Kidney (tissue), 13 donors: ENCODE measurements at regions not wholly inside any gene's neighbourhood (a gene's known extent, or its start where the extent isn't known, plus 50 kb on each side); places are given as distances from the start of the nearest gene placed in this dataset.

Source experiments
- DNase-seq, 5 donors: peaks; one replicate each; pipeline ENCODE4 v3.0.0-alpha.2; 2013 to 2020
- FAIRE-seq: peaks from 2 replicates; lab custom pipeline; 2012; peaks lifted over from hg19 to GRCh38; lab: Jason Lieb, UNC
- H3K27ac ChIP-seq, 2 donors: one replicate each; pipeline ENCODE4 v1.7.0; 2013; ENCODE audit warnings: low read depth in 2 of 2, low read length in 2 of 2, inconsistent platforms in 1 of 2
- H3K27me3 ChIP-seq: one replicate; pipeline ENCODE4 v1.7.1; 2013; ENCODE audit warnings: low read length, inconsistent platforms; ENCODE audit not compliant: control insufficient read depth, insufficient read depth
- H3K36me3 ChIP-seq, 3 donors: one replicate each; pipeline versions ENCODE4 v1.7.0 to v1.7.1; 2013; ENCODE audit warnings: low read length in 3 of 3, control low read depth in 1 of 3, inconsistent platforms in 1 of 3; ENCODE audit not compliant: insufficient read depth in 3 of 3, control insufficient read depth in 2 of 3
- H3K4me1 ChIP-seq, 3 donors: one replicate each; pipeline versions ENCODE4 v1.7.0 to v1.7.1; 2013; ENCODE audit warnings: low read length in 3 of 3, inconsistent platforms in 1 of 3, low read depth in 1 of 3; ENCODE audit not compliant: control insufficient read depth in 2 of 3, insufficient read depth in 2 of 3
- H3K4me3 ChIP-seq, 3 donors: one replicate each; pipeline versions ENCODE4 v1.7.0 to v1.8.1; 2013; ENCODE audit warnings: low read length in 3 of 3, control low read depth in 1 of 3, inconsistent platforms in 1 of 3
- H3K9ac ChIP-seq, 3 donors: one replicate each; pipeline versions ENCODE4 v1.7.0 to v1.7.1; 2013; ENCODE audit warnings: low read length in 3 of 3, control low read depth in 1 of 3, inconsistent platforms in 1 of 3
- H3K9me3 ChIP-seq, 3 donors: one replicate each; pipeline versions ENCODE4 v1.7.0 to v1.7.1; 2013; ENCODE audit warnings: low read length in 3 of 3, control low read depth in 1 of 3, inconsistent platforms in 1 of 3; ENCODE audit not compliant: control insufficient read depth in 2 of 3, insufficient read depth in 1 of 3
- intact Hi-C: fragments of 100-400 bp; cut with DNase I; formaldehyde crosslinking; loops from one replicate; pipeline ENCODE4 v1.11.1; 2022
- TF ChIP-seq, protein P1 (sequence below): IDR thresholded peaks from 3 replicates; pipeline ENCODE4 v1.5.1; 2012; ENCODE audit warnings: mild to moderate bottlenecking, moderate library complexity, borderline replicate concordance; ENCODE audit not compliant: insufficient read depth; ENCODE audit errors: extremely low read depth
- donor health status: control.
- donor health status: control.
- donor health status: control.
- donor health status: control.
- donor health status: control.
- donor health status: DM: yes; HTN: yes; CAD: no.
- donor health status: Normal renal cell carcinoma (clear cell type).

DNA sequence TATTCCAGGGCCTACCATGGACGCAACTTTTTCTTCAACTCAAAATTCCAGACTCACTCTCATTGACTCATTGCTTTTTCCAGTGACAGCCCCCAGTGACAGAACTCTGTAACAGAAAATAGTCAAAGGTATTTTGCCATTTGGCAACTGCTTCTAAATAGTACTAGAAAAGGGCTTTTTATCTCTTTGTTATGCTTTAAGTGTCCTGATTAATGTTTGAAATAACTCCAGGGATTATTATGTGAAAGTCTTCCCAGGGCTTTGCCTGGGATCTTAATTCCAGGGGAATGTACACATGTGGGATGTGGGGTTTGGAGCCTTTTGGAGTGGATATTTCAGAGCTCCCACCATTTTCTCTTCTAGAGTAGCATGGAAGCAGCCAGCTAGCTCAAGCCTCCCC, 198.8 kb downstream of the KCNS3 start:
- Histone ChIP-seq H3K9me3 (no peaks in the 10 kb centered on the region), H3K27ac (no peak overlapping the region), H3K36me3 (no peaks in the 10 kb centered on the region), H3K27me3 (no peaks in the 10 kb centered on the region), H3K4me3 (no peak overlapping the region), H3K9ac (no peak overlapping the region), H3K4me1 (no peaks in the 10 kb centered on the region)
- no peak for DNase-seq
- TF ChIP-seq, protein P1, sequence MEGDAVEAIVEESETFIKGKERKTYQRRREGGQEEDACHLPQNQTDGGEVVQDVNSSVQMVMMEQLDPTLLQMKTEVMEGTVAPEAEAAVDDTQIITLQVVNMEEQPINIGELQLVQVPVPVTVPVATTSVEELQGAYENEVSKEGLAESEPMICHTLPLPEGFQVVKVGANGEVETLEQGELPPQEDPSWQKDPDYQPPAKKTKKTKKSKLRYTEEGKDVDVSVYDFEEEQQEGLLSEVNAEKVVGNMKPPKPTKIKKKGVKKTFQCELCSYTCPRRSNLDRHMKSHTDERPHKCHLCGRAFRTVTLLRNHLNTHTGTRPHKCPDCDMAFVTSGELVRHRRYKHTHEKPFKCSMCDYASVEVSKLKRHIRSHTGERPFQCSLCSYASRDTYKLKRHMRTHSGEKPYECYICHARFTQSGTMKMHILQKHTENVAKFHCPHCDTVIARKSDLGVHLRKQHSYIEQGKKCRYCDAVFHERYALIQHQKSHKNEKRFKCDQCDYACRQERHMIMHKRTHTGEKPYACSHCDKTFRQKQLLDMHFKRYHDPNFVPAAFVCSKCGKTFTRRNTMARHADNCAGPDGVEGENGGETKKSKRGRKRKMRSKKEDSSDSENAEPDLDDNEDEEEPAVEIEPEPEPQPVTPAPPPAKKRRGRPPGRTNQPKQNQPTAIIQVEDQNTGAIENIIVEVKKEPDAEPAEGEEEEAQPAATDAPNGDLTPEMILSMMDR, result no peak
- FAIRE-seq, result no peak
- intact Hi-C loops, result no loop called here

DNA sequence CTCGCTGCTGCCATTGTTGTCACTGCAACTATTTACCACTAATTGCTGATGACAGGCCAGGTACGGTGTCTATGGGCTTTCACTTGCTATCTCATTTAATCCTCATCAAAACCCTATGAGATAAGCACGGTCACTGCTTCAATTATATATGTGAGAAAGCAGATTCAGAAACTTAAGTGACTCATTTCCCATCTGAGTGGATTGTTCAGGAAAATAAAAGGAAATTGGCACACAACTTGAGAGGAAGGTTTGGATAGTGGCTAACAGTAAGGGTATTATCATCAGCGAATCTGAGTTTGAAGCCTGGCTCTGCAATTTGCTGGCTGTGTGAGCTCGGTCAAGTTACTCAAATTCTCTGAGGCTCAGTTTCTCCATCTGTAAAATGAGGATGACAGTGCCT, 196.0 kb downstream of the KCNS3 start:
- DNase-seq (no peak), FAIRE-seq (no peak)
- Histone ChIP-seq H3K27me3 (no peaks in the 10 kb centered on the region), H3K4me1 (no peaks in the 10 kb centered on the region), H3K27ac (no peak overlapping the region), H3K4me3 (no peak overlapping the region), H3K36me3 (no peaks in the 10 kb centered on the region), H3K9me3 (no peaks in the 10 kb centered on the region), H3K9ac (no peak overlapping the region)
- TF ChIP-seq, protein P1, result no peak
- intact Hi-C loops, result no loop called here

DNA sequence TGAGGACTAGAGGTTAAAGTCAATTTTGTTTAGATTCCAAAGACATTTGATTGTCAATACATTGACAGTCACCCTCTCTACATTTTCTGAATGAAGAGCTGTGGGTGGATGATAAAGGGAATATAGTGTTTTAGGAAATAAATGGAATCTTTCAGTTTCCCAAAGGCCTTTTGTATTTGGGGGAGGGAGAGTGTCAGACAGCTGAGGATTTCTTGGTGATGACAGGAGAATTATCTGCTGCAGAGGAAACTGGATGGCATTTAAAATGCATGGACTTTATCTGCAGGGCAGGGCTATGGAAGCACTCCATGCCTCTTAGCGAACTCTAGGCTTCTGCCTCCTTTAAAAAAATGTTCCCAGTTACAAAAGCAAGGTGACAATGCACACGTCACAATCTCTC, 195.1 kb downstream of the KCNS3 start:
- Histone ChIP-seq H3K4me1 (no peaks in the 10 kb centered on the region), H3K9me3 (no peaks in the 10 kb centered on the region), H3K27ac (no peak overlapping the region), H3K36me3 (no peaks in the 10 kb centered on the region), H3K27me3 (no peaks in the 10 kb centered on the region), H3K4me3 (no peak overlapping the region), H3K9ac (no peak overlapping the region)
- intact Hi-C loops, result no loop called here
- no peak for FAIRE-seq
- TF ChIP-seq, protein P1, result no peak
- DNase-seq, result no peak
